Neural progenitor cell (in vitro differentiated cells): ENCODE measurements at regions not wholly inside any gene's neighbourhood (a gene's known extent, or its start where the extent isn't known, plus 50 kb on each side); places are given as distances from the start of the nearest gene placed in this dataset.

Experiments used
- EZH2 ChIP-seq: fragments of 200-600 bp; sonication (generic); IDR thresholded peaks from 2 replicates; pipeline ENCODE4 v1.6.1; 2017; ENCODE audit warnings: antibody characterized with exemption, mild to moderate bottlenecking, moderate library complexity
- TF ChIP-seq, protein P1 (sequence below): fragments of 200-600 bp; sonication (generic); IDR thresholded peaks from 2 replicates; pipeline ENCODE4 v1.5.1; 2017; ENCODE audit warnings: antibody characterized with exemption, mild to moderate bottlenecking

DNA sequence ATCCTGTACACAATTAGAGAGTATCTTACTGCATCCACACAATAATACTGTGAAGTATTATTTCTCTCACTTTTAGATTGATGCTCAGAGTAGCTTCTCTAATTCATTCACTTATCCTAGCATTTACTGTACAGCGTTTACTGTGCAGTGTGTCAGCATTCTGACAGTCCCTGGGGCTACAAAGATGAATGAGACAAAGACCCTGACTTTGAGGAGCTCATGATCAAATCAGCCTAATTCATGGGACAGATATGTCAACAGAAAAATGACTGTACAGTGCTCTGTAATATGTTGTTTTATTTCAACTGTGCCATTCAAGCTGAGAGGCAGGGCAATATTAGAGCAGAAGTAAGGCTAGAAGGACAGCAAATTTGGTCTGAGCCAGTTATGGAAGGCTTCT, 152.5 kb downstream of the ZNF648 start:
- no peak for TF ChIP-seq EZH2
- TF ChIP-seq, protein P1, sequence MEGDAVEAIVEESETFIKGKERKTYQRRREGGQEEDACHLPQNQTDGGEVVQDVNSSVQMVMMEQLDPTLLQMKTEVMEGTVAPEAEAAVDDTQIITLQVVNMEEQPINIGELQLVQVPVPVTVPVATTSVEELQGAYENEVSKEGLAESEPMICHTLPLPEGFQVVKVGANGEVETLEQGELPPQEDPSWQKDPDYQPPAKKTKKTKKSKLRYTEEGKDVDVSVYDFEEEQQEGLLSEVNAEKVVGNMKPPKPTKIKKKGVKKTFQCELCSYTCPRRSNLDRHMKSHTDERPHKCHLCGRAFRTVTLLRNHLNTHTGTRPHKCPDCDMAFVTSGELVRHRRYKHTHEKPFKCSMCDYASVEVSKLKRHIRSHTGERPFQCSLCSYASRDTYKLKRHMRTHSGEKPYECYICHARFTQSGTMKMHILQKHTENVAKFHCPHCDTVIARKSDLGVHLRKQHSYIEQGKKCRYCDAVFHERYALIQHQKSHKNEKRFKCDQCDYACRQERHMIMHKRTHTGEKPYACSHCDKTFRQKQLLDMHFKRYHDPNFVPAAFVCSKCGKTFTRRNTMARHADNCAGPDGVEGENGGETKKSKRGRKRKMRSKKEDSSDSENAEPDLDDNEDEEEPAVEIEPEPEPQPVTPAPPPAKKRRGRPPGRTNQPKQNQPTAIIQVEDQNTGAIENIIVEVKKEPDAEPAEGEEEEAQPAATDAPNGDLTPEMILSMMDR = no peak
